Forelimb muscle (tissue), 1 donor: ENCODE measurements at regions not wholly inside any gene's neighbourhood (a gene's known extent, or its start where the extent isn't known, plus 50 kb on each side); places are given as distances from the start of the nearest gene placed in this dataset.

Experiments
- DNase-seq: peaks from one replicate; pipeline ENCODE4 v3.0.0-alpha.2; 2013; ENCODE audit warnings: low read depth

GRCh38 chr12:13293096-13293495 is 96.6 kb downstream of the EMP1 start:
- no peak for DNase-seq

GRCh38 chr12:13289653-13290289 is 93.2 kb downstream of the EMP1 start:
- DNase-seq = no peak

GRCh38 chr12:13288937-13289652 is 92.6 kb downstream of the EMP1 start:
- no peak for DNase-seq

GRCh38 chr12:13288501-13288900 is 92.0 kb downstream of the EMP1 start:
- DNase-seq = no peak

GRCh38 chr12:13283867-13284266 is 87.3 kb downstream of the EMP1 start:
- no peak for DNase-seq

- DNase-seq = no peak
Observed at GRCh38 chr12:13282861-13283260, 86.3 kb downstream of the EMP1 start.

- peak; percentile 39 for DNase-seq
Observed at GRCh38 chr12:13278249-13278787, 81.8 kb downstream of the EMP1 start.

GRCh38 chr12:13277293-13277692 is 80.8 kb downstream of the EMP1 start:
- no peak for DNase-seq

GRCh38 chr12:13275241-13276085 is 78.9 kb downstream of the EMP1 start:
- peak; percentile 14 for DNase-seq

GRCh38 chr12:13273850-13274249 is 77.3 kb downstream of the EMP1 start:
- no peak for DNase-seq

- no peak for DNase-seq
Observed at GRCh38 chr12:13273097-13273496, 76.6 kb downstream of the EMP1 start.

- no peak for DNase-seq
Observed at GRCh38 chr12:13270817-13271216, 74.3 kb downstream of the EMP1 start.
